ENCODE measurements at regions not wholly inside any gene's neighbourhood (a gene's known extent, or its start where the extent isn't known, plus 50 kb on each side); places are given as distances from the start of the nearest gene placed in this dataset.

GRCh38 chr1:187313115-187313514 lies 484.4 kb downstream of the PLA2G4A start:
- Mint-ChIP-seq H3K4me3 (no peak overlapping the region), H3K27ac (no peak overlapping the region), H3K4me1 (ENCODE audit: low read depth) (no peaks in the 10 kb centered on the region), H3K27me3 (no peaks in the 10 kb centered on the region), H3K36me3 (ENCODE audit: low read depth) (no peaks in the 10 kb centered on the region), H3K9me3 (peaks cover 7% of the 10 kb centered on the region)
- H3K27ac ChIP-seq (ENCODE audit: low read depth in 1 of 2, low read length in 2 of 2) = no peak overlapping the region
- H3K36me3 ChIP-seq (ENCODE audit: insufficient read depth, low read length) = no peaks in the 10 kb centered on the region
- ChIA-PET POLR2A (no interaction called here), CTCF (no interaction called here)
- no peak for DNase-seq
- peaks cover 0 to 4% of the 10 kb centered on the region in 2 experiments for H3K9me3 ChIP-seq (ENCODE audit: control insufficient read depth in 1 of 2, insufficient read depth in 1 of 2, low read length in 2 of 2)
- H3K4me3 ChIP-seq (ENCODE audit: low read length) = no peak overlapping the region
- intact Hi-C loops (cut with DNase I, micrococcal nuclease) = no loop called here
- no peak for ATAC-seq (ENCODE audit: poor library complexity)
- TF ChIP-seq, protein P1, sequence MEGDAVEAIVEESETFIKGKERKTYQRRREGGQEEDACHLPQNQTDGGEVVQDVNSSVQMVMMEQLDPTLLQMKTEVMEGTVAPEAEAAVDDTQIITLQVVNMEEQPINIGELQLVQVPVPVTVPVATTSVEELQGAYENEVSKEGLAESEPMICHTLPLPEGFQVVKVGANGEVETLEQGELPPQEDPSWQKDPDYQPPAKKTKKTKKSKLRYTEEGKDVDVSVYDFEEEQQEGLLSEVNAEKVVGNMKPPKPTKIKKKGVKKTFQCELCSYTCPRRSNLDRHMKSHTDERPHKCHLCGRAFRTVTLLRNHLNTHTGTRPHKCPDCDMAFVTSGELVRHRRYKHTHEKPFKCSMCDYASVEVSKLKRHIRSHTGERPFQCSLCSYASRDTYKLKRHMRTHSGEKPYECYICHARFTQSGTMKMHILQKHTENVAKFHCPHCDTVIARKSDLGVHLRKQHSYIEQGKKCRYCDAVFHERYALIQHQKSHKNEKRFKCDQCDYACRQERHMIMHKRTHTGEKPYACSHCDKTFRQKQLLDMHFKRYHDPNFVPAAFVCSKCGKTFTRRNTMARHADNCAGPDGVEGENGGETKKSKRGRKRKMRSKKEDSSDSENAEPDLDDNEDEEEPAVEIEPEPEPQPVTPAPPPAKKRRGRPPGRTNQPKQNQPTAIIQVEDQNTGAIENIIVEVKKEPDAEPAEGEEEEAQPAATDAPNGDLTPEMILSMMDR (IDR thresholded peaks at IDR 0.05) = no peak
- H3K27me3 ChIP-seq (ENCODE audit: control insufficient read depth in 1 of 2, insufficient read depth in 2 of 2, low read length in 2 of 2) = no peaks in the 10 kb centered on the region
- H3K4me1 ChIP-seq (ENCODE audit: insufficient read depth, low read length) = no peaks in the 10 kb centered on the region

- Histone ChIP-seq H3K27ac (ENCODE audit: low read depth in 1 of 2, low read length in 2 of 2) (no peak overlapping the region), H3K27me3 (ENCODE audit: control insufficient read depth in 1 of 2, insufficient read depth in 2 of 2, low read length in 2 of 2) (no peaks in the 10 kb centered on the region), H3K36me3 (ENCODE audit: insufficient read depth, low read length) (no peaks in the 10 kb centered on the region), H3K4me1 (ENCODE audit: insufficient read depth, low read length) (no peaks in the 10 kb centered on the region), H3K4me3 (ENCODE audit: low read length) (no peak overlapping the region), H3K9me3 (ENCODE audit: control insufficient read depth in 1 of 2, insufficient read depth in 1 of 2, low read length in 2 of 2) (peaks cover 0 to 4% of the 10 kb centered on the region in 2 experiments)
- ATAC-seq (ENCODE audit: poor library complexity) = no peak
- no peaks in the 10 kb centered on the region for H3K4me1 Mint-ChIP-seq (ENCODE audit: low read depth)
- ChIA-PET POLR2A (no interaction called here), CTCF (no interaction called here)
- TF ChIP-seq, protein P1 (IDR thresholded peaks at IDR 0.05) = no peak
- no peak overlapping the region for H3K4me3 Mint-ChIP-seq
- intact Hi-C loops (cut with DNase I, micrococcal nuclease) = no loop called here
- no peaks in the 10 kb centered on the region for H3K27me3 Mint-ChIP-seq
- no peak overlapping the region for H3K27ac Mint-ChIP-seq
- DNase-seq = no peak
- no peaks in the 10 kb centered on the region for H3K9me3 Mint-ChIP-seq
- H3K36me3 Mint-ChIP-seq (ENCODE audit: low read depth) = no peaks in the 10 kb centered on the region
Observed at GRCh38 chr1:187326557-187326956, 497.8 kb downstream of the PLA2G4A start.

DNA sequence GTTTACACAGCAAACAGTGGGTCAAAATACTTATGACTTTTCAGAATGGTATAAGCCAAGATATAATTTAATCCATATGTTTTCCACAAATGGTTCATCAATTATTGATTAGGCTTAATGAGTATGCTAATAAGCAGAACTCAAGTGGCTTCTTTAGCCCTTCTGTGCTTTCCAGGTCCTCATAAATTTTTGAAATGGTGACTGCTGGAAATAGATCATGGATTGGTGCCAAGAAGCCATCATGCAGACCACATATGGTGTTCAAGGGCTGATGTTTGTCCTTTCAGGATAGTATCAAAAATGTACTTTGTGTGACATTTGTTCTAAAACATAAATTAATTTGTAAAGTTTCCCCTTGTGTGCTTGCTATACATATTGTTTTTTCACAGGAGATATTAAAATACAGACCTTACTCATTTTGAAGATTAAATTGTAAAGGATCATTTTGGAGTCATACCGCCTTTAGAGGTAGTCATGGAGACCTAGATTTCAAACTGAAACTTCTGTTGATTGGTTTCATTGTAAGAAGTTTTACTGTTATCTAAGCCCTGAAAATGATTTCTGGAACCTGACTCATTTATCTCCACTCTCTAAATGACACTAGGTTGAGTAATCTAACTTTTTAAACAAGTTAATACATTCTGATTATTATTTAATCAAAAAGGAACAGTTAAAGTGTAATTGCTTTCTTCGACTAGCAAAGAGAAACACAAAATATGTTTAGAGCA lies 507.9 kb downstream of the PLA2G4A start:
- intact Hi-C loops (cut with DNase I, micrococcal nuclease) = no loop called here
- Histone ChIP-seq H3K4me1 (ENCODE audit: insufficient read depth, low read length) (no peaks in the 10 kb centered on the region), H3K27me3 (ENCODE audit: control insufficient read depth in 1 of 2, insufficient read depth in 2 of 2, low read length in 2 of 2) (no peaks in the 10 kb centered on the region), H3K36me3 (ENCODE audit: insufficient read depth, low read length) (no peaks in the 10 kb centered on the region), H3K4me3 (ENCODE audit: low read length) (no peak overlapping the region), H3K27ac (ENCODE audit: low read depth in 1 of 2, low read length in 2 of 2) (no peak overlapping the region), H3K9me3 (ENCODE audit: control insufficient read depth in 1 of 2, insufficient read depth in 1 of 2, low read length in 2 of 2) (no peaks in the 10 kb centered on the region)
- no peaks in the 10 kb centered on the region for H3K27me3 Mint-ChIP-seq
- TF ChIP-seq, protein P1 (IDR thresholded peaks at IDR 0.05) = no peak
- ATAC-seq (ENCODE audit: poor library complexity) = no peak
- no peaks in the 10 kb centered on the region for H3K9me3 Mint-ChIP-seq
- CTCF ChIA-PET = no interaction called here
- DNase-seq = no peak
- no peaks in the 10 kb centered on the region for H3K4me1 Mint-ChIP-seq (ENCODE audit: low read depth)
- H3K4me3 Mint-ChIP-seq = no peak overlapping the region
- no peaks in the 10 kb centered on the region for H3K36me3 Mint-ChIP-seq (ENCODE audit: low read depth)
- no peak overlapping the region for H3K27ac Mint-ChIP-seq
- POLR2A ChIA-PET = no interaction called here
